ENCODE measurements at regions not wholly inside any gene's neighbourhood (a gene's known extent, or its start where the extent isn't known, plus 50 kb on each side); places are given as distances from the start of the nearest gene placed in this dataset.
"Not testable (repeated sequence)": the region's sequence is repeated elsewhere in the genome, so short reads cannot be mapped to it uniquely, and the experiment has no call there.

DNA sequence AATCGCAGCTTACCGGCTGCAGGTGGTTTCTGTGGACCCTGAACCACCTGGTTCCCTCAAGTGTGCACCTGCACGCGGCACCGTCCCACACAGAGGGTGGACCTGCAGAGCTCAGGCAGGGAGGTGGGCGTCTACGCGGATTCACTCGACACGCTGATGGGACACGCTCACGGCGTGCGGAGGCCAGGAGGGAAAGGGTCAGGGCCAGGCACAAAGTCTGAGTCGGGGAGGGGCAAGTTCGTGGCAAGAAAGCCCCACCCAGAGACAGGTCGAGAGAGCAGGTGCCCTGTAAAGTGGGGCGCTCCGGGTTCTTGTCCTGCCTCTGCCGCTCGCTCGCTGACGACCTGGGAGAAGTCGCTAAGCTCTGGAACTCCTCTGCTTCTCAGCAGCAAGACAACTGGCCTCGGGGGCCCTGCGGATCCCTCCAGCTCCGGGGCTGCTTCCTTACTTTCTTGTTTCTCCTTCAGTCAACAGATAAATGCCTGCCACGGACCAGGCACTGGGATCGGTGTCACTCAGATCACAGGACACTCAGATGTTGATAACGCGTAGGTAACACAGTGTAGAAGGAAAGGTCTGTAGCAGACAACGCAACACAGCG lies 72.4 kb upstream of the NUP50 start:
- TF ChIP-seq, protein P1, sequence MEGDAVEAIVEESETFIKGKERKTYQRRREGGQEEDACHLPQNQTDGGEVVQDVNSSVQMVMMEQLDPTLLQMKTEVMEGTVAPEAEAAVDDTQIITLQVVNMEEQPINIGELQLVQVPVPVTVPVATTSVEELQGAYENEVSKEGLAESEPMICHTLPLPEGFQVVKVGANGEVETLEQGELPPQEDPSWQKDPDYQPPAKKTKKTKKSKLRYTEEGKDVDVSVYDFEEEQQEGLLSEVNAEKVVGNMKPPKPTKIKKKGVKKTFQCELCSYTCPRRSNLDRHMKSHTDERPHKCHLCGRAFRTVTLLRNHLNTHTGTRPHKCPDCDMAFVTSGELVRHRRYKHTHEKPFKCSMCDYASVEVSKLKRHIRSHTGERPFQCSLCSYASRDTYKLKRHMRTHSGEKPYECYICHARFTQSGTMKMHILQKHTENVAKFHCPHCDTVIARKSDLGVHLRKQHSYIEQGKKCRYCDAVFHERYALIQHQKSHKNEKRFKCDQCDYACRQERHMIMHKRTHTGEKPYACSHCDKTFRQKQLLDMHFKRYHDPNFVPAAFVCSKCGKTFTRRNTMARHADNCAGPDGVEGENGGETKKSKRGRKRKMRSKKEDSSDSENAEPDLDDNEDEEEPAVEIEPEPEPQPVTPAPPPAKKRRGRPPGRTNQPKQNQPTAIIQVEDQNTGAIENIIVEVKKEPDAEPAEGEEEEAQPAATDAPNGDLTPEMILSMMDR (IDR thresholded peaks at IDR 0.05; ENCODE audit: insufficient read depth, low read length, poor library complexity, severe bottlenecking) = no peak
- no peaks in the 10 kb centered on the region for H3K36me3 ChIP-seq (ENCODE audit: control insufficient read depth, insufficient read depth, low read length)
- DNase-seq (ENCODE audit: low read depth) = no peak
- peaks cover 5% of the 10 kb centered on the region for H3K27me3 ChIP-seq (ENCODE audit: control insufficient read depth, insufficient read depth, low read length)
- no peak overlapping the region for H3K4me3 ChIP-seq (ENCODE audit: low read depth, low read length)

DNA sequence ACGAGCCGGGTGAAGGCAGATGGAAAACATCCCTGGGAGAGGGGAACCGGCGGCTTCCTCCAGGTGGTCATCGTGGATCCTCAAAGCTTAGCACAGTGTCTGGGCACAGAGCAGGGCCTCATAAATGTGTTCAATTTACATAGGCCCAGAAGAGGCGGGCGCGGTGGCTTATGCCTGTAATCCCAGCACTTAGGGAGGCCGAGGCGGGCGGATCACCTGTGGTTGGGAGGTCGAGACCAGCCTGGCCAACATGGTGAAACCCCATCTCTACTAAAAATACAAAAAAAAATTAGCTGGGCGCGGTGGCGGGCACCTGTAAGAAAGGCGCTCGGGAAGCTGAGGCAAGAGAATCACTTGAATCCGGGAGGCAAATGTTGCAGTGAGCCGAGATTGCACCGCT lies 71.8 kb upstream of the NUP50 start:
- H3K36me3 ChIP-seq (ENCODE audit: control insufficient read depth, insufficient read depth, low read length); DNase-seq (ENCODE audit: low read depth); H3K27me3 ChIP-seq (ENCODE audit: control insufficient read depth, insufficient read depth, low read length); H3K4me3 ChIP-seq (ENCODE audit: low read depth, low read length): not testable (repeated sequence)

DNA sequence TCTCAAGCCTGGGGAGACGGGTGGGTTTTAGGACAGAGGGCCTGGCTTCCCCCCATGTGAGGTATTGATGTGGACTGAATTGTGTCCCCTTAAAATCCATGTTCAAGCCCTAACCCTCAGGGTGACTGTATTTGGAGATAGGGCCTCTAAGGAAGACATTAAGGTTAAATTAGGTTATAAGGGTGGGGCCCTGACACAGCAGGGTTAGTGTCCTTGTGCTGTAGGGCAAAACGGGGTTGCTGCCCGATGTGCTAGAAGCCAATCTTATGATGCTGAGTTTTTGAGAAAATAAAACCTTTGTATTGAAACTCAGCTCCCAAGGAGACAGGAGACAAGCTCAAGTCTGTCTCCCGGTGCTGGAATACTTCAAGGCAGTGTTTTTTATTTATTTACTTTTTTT lies 71.1 kb upstream of the NUP50 start:
- TF ChIP-seq, protein P1 (IDR thresholded peaks at IDR 0.05; ENCODE audit: insufficient read depth, low read length, poor library complexity, severe bottlenecking) = no peak
- Histone ChIP-seq H3K27me3 (ENCODE audit: control insufficient read depth, insufficient read depth, low read length) (peaks cover 8% of the 10 kb centered on the region), H3K36me3 (ENCODE audit: control insufficient read depth, insufficient read depth, low read length) (no peaks in the 10 kb centered on the region), H3K4me3 (ENCODE audit: low read depth, low read length) (no peak overlapping the region)
- DNase-seq (ENCODE audit: low read depth) = no peak

DNA sequence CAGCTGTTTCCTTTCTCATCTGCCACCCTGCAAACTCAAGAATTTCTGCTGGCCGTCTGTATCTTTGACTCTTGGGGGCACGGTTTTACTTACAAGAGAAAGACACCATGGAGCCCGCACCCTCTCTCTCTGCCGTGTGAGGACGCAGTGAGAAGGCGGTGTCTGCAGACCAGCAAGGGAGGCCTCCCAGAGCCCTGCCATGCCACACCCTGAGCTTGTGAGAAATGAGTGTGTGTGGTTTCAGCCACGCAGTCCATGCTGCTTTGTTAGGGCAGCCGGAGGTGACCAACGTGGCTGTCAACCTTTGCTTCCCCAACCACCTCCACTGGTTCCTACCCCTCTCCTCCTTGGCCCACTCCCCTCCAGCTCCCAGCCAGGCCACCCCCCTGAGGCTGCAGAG lies 70.1 kb upstream of the NUP50 start:
- no peak for DNase-seq (ENCODE audit: low read depth)
- Histone ChIP-seq H3K36me3 (ENCODE audit: control insufficient read depth, insufficient read depth, low read length) (no peaks in the 10 kb centered on the region), H3K27me3 (ENCODE audit: control insufficient read depth, insufficient read depth, low read length) (peaks cover 8% of the 10 kb centered on the region), H3K4me3 (ENCODE audit: low read depth, low read length) (no peak overlapping the region)
- TF ChIP-seq, protein P1 (IDR thresholded peaks at IDR 0.05; ENCODE audit: insufficient read depth, low read length, poor library complexity, severe bottlenecking) = no peak

DNA sequence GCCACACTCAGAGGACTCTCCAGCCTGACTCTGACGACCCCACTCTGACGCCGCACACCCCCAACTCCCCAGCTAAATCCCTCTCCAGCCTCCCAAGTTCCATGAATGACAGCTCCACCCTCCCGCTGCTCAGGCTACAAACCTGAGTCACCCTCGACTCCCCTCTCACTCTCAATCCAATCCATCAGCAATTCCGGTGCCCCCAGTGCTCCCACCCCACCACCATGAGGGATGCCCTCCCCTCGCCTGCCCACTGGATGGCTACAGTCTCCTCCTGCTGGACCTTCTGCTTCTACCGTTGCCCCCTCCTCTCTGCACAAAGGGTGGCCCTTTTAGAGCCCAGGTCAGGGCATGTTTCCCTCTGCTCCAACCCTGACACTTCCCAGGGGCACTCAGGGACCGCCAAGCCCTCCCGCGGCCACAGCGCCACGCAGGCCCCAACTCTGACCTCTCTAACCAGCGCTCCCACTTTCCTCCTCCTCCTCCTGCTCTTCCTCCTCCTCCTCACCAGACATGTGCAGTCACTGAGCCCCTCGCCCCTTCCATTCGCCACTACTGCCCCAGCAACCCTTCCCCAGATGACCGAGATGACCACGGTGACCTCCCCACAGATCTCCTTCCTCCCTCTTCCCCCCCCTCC lies 69.5 kb upstream of the NUP50 start:
- no peak for DNase-seq (ENCODE audit: low read depth)
- TF ChIP-seq, protein P1 (IDR thresholded peaks at IDR 0.05; ENCODE audit: insufficient read depth, low read length, poor library complexity, severe bottlenecking) = no peak
- H3K36me3 ChIP-seq (ENCODE audit: control insufficient read depth, insufficient read depth, low read length) = no peaks in the 10 kb centered on the region
- no peak overlapping the region for H3K4me3 ChIP-seq (ENCODE audit: low read depth, low read length)
- peaks cover 8% of the 10 kb centered on the region for H3K27me3 ChIP-seq (ENCODE audit: control insufficient read depth, insufficient read depth, low read length)

DNA sequence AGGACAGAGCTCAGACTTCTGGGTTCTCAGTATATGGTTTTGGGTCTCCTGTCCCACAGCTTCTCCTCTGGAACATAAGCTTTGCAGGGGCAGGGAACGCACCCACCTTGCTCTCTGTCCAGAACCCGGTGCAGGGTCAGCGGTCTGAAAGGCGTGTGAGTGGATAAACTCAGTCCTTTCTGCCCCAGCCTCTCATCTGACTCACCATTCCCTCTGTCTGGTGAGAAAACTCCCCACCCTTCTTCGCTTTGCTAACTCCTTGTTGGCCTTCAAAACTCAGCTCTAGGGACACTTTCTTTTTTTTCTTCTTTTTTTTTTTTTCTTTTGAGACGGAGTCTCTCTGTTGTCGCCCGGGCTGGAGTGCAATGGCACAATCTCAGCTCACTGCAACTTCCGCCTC lies 68.9 kb upstream of the NUP50 start:
- H3K36me3 ChIP-seq (ENCODE audit: control insufficient read depth, insufficient read depth, low read length) = no peaks in the 10 kb centered on the region
- TF ChIP-seq, protein P1 (IDR thresholded peaks at IDR 0.05; ENCODE audit: insufficient read depth, low read length, poor library complexity, severe bottlenecking) = no peak
- no peak overlapping the region for H3K4me3 ChIP-seq (ENCODE audit: low read depth, low read length)
- no peak for DNase-seq (ENCODE audit: low read depth)
- peaks cover 8% of the 10 kb centered on the region for H3K27me3 ChIP-seq (ENCODE audit: control insufficient read depth, insufficient read depth, low read length)
